ENCODE measurements at regions not wholly inside any gene's neighbourhood (a gene's known extent, or its start where the extent isn't known, plus 50 kb on each side); places are given as distances from the start of the nearest gene placed in this dataset.

- TF ChIP-seq CTCF (IDR thresholded peaks at IDR 0.05) (no peak), REST (IDR thresholded peaks at IDR 0.05; ENCODE audit: insufficient read depth in 1 of 2, low read depth in 2 of 2, low read length in 1 of 2) (no peak), POLR2AphosphoS5 (IDR thresholded peaks at IDR 0.05; ENCODE audit: low read depth, low read length) (no peak), SIN3A (IDR thresholded peaks at IDR 0.05; ENCODE audit: borderline replicate concordance, insufficient read depth, low read depth, low read length) (no peak)
Measured at GRCh38 chr6:137711972-137712371, 155.1 kb upstream of the TNFAIP3 start.

Measured in Panc1 (cell line).